Neural crest cell (in vitro differentiated cells): ENCODE measurements at regions not wholly inside any gene's neighbourhood (a gene's known extent, or its start where the extent isn't known, plus 50 kb on each side); places are given as distances from the start of the nearest gene placed in this dataset.

Experiments
- DNase-seq: peaks from one replicate; pipeline ENCODE4 v3.0.0; 2021; ENCODE audit warnings: low read depth, mixed read lengths, low spot score
- H3K27ac Mint-ChIP-seq: one replicate; pipeline ENCODE4 v1.8.0; 2021; ENCODE audit warnings: mild to moderate bottlenecking, mixed read lengths; ENCODE audit not compliant: unreplicated experiment
- H3K27me3 Mint-ChIP-seq: 2 replicates; pipeline ENCODE4 v1.8.0; 2021; ENCODE audit warnings: low read depth, mild to moderate bottlenecking, mixed read lengths
- H3K36me3 Mint-ChIP-seq: 2 replicates; pipeline ENCODE4 v1.8.0; 2021; ENCODE audit warnings: low read depth, mild to moderate bottlenecking, mixed read lengths
- H3K4me1 Mint-ChIP-seq: 2 replicates; pipeline ENCODE4 v1.8.0; 2021; ENCODE audit warnings: mixed read lengths
- H3K4me3 Mint-ChIP-seq: one replicate; pipeline ENCODE4 v1.8.0; 2021; ENCODE audit warnings: mild to moderate bottlenecking, mixed read lengths
- H3K9me3 Mint-ChIP-seq: 2 replicates; pipeline ENCODE4 v1.8.0; 2021; ENCODE audit warnings: mixed read lengths
- TF ChIP-seq, protein P1 (sequence below): fragments of 200-600 bp; sonication (generic); conservative IDR thresholded peaks from 2 replicates; pipeline ENCODE4 v1.5.0; 2021; ENCODE audit warnings: antibody characterized with exemption, mild to moderate bottlenecking

DNA sequence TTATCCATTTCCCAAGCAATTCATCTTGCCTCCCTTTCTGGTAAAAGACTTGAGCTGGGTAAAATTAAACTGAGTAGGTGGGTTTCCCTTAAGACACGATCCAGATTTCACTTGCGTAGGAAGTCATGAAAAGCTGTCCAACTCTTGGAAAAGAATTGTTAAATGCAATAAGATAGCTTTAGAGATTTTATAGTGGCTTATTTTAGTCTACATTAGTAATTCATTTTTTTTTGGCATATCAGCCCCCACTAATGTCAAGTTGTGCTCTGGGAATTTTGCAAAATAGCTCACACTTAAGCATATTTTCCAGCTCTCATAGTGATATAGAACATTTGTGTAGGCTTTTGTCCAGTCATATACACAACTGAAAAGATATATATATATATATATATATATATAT, 344.7 kb upstream of the FIGN start:
- TF ChIP-seq, protein P1, sequence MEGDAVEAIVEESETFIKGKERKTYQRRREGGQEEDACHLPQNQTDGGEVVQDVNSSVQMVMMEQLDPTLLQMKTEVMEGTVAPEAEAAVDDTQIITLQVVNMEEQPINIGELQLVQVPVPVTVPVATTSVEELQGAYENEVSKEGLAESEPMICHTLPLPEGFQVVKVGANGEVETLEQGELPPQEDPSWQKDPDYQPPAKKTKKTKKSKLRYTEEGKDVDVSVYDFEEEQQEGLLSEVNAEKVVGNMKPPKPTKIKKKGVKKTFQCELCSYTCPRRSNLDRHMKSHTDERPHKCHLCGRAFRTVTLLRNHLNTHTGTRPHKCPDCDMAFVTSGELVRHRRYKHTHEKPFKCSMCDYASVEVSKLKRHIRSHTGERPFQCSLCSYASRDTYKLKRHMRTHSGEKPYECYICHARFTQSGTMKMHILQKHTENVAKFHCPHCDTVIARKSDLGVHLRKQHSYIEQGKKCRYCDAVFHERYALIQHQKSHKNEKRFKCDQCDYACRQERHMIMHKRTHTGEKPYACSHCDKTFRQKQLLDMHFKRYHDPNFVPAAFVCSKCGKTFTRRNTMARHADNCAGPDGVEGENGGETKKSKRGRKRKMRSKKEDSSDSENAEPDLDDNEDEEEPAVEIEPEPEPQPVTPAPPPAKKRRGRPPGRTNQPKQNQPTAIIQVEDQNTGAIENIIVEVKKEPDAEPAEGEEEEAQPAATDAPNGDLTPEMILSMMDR, result no peak
- Mint-ChIP-seq H3K27ac (no peak overlapping the region), H3K4me1 (no peaks in the 10 kb centered on the region), H3K9me3 (peaks cover 6% of the 10 kb centered on the region), H3K27me3 (no peaks in the 10 kb centered on the region), H3K4me3 (no peak overlapping the region), H3K36me3 (peaks cover 3% of the 10 kb centered on the region)
- no peak for DNase-seq

DNA sequence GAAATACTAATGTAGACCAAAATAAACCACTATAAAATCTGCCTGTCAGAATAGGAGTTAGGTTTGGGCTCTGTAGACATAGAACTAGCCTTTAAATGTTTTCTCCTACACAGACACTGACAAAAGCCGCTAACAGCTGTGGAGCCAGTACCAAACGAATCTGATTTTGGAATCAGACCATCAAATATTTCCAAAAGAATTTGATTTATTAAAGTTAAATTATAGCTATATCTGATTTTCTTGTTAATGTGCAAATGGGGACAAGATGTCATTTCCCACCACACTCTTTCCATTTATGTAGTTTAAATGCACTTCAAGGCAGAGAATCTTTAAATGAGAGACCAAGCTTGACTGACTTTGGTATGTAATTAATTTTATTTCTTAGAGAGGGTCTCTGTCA, 343.4 kb upstream of the FIGN start:
- no peak for DNase-seq
- no peaks in the 10 kb centered on the region for H3K4me1 Mint-ChIP-seq
- TF ChIP-seq, protein P1, result no peak
- no peak overlapping the region for H3K4me3 Mint-ChIP-seq
- peaks cover 4% of the 10 kb centered on the region for H3K36me3 Mint-ChIP-seq
- H3K9me3 Mint-ChIP-seq, result peaks cover 6% of the 10 kb centered on the region
- H3K27me3 Mint-ChIP-seq, result no peaks in the 10 kb centered on the region
- H3K27ac Mint-ChIP-seq, result no peak overlapping the region

DNA sequence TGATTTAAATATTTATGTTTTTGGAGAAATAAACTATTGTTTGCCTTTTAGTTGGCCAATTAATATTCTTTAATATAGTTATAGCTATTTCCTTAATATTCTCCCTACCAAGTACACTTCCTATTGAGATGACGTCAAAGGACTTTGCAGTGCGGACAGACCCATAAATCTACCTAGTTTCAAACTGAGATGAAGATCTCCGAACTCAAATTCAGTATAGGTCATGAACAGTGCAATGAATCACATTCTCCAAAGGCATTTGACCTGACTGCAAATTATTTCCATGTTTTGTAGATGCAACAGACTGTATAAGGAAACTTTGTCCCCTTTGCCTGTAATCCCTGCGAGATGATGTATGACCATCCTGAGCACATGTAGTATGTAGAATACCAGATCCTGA, 342.6 kb upstream of the FIGN start:
- Mint-ChIP-seq H3K4me1 (peaks cover 6% of the 10 kb centered on the region), H3K4me3 (no peak overlapping the region), H3K9me3 (peaks cover 6% of the 10 kb centered on the region), H3K27me3 (no peaks in the 10 kb centered on the region), H3K27ac (no peak overlapping the region), H3K36me3 (peaks cover 4% of the 10 kb centered on the region)
- DNase-seq, result no peak
- TF ChIP-seq, protein P1, result no peak

DNA sequence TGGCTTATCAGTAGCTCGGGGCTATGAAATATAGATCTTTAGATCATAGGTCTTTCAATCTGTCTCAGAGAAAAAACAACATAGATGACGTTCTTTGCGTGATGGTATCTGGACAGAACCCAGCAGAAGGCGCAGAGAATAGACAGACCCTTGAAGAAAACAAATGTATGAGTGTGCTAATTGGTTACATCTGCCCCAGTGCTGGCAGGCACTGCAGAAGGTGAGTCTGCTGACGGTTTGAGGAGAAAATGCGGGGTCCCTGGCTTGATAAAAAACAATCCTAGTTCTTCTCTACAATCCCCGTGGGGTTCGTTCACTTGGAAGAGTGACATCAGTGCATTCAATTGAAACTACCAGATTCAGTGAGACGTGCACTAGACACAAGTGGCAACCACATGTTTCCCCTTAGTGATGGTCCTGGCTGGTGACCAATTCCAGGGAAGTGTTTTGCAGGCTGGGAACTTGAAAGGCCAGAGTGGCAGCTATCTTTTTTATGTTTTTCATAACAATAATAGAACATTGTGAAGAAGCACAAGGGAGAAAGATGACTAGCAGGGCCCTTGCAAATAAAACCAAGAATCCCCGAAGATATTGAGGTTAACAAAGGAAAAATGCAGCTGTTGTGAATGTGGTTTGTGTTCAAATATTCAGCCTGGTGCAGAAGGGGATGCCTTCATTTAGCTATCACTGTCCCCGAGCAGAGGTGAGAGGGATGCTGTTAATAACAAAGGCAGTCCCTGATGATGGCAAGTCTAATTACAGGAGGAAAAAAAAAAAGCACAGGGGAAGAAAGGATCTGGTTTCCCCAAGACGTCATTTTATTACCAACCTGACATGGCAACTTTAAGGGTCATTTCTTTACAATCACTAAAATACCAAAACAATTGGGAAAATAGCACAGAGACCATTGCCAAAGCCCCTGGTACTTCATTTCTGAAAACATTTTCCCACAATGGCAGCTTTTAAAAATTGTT, 337.6 kb upstream of the FIGN start:
- TF ChIP-seq, protein P1, result no peak
- peak overlapping the region; percentile 69 for H3K27ac Mint-ChIP-seq
- H3K4me3 Mint-ChIP-seq, result no peak overlapping the region
- H3K4me1 Mint-ChIP-seq, result peaks cover 11% of the 10 kb centered on the region
- DNase-seq, result no peak
- peaks cover 4% of the 10 kb centered on the region for H3K36me3 Mint-ChIP-seq
- H3K27me3 Mint-ChIP-seq, result no peaks in the 10 kb centered on the region
- H3K9me3 Mint-ChIP-seq, result peaks cover 9% of the 10 kb centered on the region

DNA sequence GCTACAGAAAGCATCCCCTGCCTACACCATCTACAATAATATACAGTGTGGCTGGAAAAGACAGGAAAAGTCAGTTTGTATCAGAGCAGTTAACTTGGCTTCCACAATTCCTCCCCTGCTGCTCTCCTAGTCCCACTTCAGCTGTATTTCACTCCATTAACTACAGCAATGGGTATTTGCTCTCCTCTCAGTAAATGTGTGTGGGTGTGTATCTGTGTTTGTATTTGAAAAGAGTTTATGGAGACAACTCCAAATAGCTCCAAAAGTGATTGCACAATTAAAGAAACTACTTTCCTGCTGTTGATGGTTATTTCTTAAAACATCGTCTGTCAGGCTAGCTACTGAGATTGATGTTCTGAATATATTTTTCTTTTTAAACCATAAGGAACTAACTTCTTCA, 333.7 kb upstream of the FIGN start:
- no peak for DNase-seq
- H3K27me3 Mint-ChIP-seq, result no peaks in the 10 kb centered on the region

More for the DNA sequence above, 333.7 kb upstream of the FIGN start:
- no peak overlapping the region for H3K4me3 Mint-ChIP-seq
- H3K4me1 Mint-ChIP-seq, result peaks cover 18% of the 10 kb centered on the region
- H3K9me3 Mint-ChIP-seq, result peaks cover 3% of the 10 kb centered on the region
- H3K36me3 Mint-ChIP-seq, result no peaks in the 10 kb centered on the region
- TF ChIP-seq, protein P1, result no peak
- H3K27ac Mint-ChIP-seq, result no peak overlapping the region
